Cardiac fibroblast (primary cell): ENCODE measurements at regions not wholly inside any gene's neighbourhood (a gene's known extent, or its start where the extent isn't known, plus 50 kb on each side); places are given as distances from the start of the nearest gene placed in this dataset.
"Not testable (repeated sequence)": the region's sequence is repeated elsewhere in the genome, so short reads cannot be mapped to it uniquely, and the experiment has no call there.

Source experiments
- DNase-seq, 2 donors: peaks; one replicate each; pipeline versions ENCODE4 v3.0.0 to v3.0.0-alpha.2; 2010; ENCODE audit warnings: low read depth in 2 of 2
- H3K4me3 ChIP-seq, 2 donors: replicated peaks in 1 of 2; 1 replicate in 1 of 2; 2 replicates in 1 of 2; pipeline ENCODE4 v1.5.1; 2011; ENCODE audit warnings: low read depth in 2 of 2, low read length in 2 of 2, mild to moderate bottlenecking in 2 of 2, moderate library complexity in 1 of 2
- CTCF ChIP-seq: IDR thresholded peaks from one replicate; pipeline ENCODE4 v1.5.1; 2011; ENCODE audit warnings: low read depth, mild to moderate bottlenecking, low read length, inconsistent platforms

DNA sequence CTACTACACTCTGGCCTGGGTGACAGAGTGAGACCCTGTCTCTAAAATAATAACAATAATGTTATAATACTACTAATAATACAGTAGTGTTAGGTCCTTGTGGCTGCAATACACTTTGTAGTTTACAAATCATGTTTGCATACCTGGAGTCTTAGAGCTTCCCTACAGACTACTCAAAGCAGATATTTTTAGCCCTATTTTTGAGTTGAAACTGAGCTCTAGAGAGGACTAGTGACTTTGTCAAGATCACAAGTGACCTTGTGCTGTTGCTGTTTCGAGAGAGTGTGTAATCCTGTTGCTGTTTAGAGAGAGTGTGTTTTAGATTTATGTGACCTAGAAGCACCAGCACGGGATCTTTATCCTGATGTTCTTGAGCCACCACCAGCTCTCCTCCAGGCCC is 105.3 kb upstream of the RNU6-1 start:
- no peak overlapping the region for H3K4me3 ChIP-seq
- TF ChIP-seq CTCF, result no peak
- no peak for DNase-seq

DNA sequence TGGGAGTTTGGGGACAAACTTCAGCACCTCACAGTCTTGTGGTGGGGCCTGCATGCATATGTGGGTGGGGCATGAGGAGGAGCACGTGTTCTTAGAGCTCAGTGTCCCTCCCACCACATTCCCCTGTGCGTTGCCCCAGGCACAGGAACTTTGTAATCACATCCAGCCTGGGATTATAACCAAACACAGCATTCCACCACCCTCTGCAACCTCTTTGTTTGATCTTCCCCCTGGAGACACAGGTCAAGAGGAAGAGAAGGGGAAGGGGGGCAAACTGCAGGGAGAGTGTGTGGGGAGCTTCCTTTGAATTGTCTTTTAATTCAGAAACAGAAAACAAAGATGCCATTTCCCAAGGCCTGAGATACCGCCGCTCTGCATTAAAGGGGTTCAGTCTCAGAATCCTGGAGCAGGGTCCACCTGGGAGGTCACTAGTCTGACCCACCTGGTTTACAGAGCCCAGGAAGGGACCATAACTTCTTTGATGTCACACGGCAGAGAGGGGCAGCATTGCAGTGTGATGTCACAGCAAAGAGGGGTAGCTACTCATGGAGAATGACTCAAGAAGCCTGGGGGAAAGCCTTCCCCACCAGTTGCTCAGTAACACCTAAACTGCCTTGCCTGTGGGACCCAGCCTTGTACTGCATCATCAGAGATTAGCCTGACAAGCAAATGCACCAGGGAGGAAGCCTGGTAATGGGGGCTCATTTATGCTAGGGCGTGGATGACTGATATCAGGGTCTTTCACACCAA is 106.3 kb upstream of the RNU6-1 start:
- no peak overlapping the region for H3K4me3 ChIP-seq
- DNase-seq, result peak in 1 of 2 donors; percentile 66
- no peak for TF ChIP-seq CTCF

DNA sequence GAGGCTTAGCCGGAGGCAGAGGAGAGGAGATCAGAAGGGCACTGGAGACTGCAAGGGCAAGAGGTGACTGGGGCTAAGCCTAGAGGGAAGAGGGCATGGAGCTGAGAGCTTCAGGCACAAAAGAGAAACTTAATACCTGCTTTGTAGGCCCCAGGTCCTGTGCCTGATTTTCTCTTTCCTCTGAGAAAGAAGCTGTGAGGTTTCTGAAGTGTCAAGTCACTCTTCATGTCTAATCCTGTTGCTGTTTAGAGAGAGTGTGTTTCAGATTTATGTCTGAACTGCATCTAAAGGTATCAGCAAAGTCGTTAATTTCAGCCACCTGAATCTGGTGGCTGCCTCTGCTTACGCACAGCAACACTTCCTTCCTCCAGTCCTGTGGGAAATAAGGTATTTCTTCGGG is 106.9 kb upstream of the RNU6-1 start:
- no peak for DNase-seq
- no peak overlapping the region for H3K4me3 ChIP-seq
- no peak for TF ChIP-seq CTCF

- no peak for DNase-seq
- no peak overlapping the region for H3K4me3 ChIP-seq
- TF ChIP-seq CTCF, result no peak
Observed at GRCh38 chr15:67947254-67948039, 106.7 kb upstream of the PIAS1 start.

GRCh38 chr15:67948215-67948614 is 105.9 kb upstream of the PIAS1 start:
- no peak for DNase-seq
- no peak for TF ChIP-seq CTCF
- H3K4me3 ChIP-seq, result no peak overlapping the region

DNA sequence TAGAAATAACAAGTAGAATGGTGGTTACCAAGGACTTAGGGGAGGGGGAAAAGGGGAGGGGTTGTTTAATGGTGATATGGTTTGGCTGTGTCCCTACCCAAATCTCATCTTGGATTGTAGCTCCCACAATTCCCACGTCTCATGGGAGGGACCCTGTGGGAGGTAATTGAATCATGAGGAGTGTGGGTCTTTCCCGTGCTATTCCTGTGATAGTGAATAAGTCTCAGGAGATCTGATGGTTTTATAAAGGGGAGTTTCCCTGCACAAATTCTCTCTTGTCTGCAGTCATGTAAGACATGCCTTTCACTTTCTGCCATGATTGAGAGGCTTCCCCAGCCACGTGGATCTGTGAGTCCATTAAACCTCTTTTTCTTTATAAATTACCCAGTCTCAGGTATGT is 102.9 kb upstream of the PIAS1 start:
- H3K4me3 ChIP-seq, DNase-seq: not testable (repeated sequence)

GRCh38 chr15:67953299-67953698 is 100.8 kb upstream of the PIAS1 start:
- DNase-seq, result no peak
- no peak for TF ChIP-seq CTCF
- no peak overlapping the region for H3K4me3 ChIP-seq
